PC-9 (cell line): ENCODE measurements at regions not wholly inside any gene's neighbourhood (a gene's known extent, or its start where the extent isn't known, plus 50 kb on each side); places are given as distances from the start of the nearest gene placed in this dataset.

Experiments
- CTCF ChIP-seq: fragments of 200-600 bp; sonication (generic); conservative IDR thresholded peaks from 2 replicates; pipeline ENCODE4 v1.6.1; 2017; ENCODE audit warnings: mixed run types, antibody characterized with exemption, mild to moderate bottlenecking, moderate library complexity
- EZH2 ChIP-seq: fragments of 200-600 bp; sonication (generic); IDR thresholded peaks from 2 replicates; pipeline ENCODE4 v1.8.0; 2017; ENCODE audit warnings: antibody characterized with exemption, low read depth

GRCh38 chr12:124157406-124157805, 137.5 kb upstream of the RFLNA start:
- no peak for TF ChIP-seq CTCF
- TF ChIP-seq EZH2, result no peak
